HPDE6-E6E7 (cell line): ENCODE measurements at regions not wholly inside any gene's neighbourhood (a gene's known extent, or its start where the extent isn't known, plus 50 kb on each side); places are given as distances from the start of the nearest gene placed in this dataset.

Source experiments
- DNase-seq: peaks from one replicate; pipeline ENCODE4 v3.0.0; 2011; ENCODE audit warnings: missing footprints; ENCODE audit errors: extremely low spot score

- DNase-seq, result no peak
Measured at GRCh38 chr1:168782559-168783116, 53.6 kb upstream of the DPT start.

GRCh38 chr1:168783458-168784210, 54.6 kb upstream of the DPT start:
- no peak for DNase-seq

GRCh38 chr1:168786476-168787330, 57.7 kb upstream of the DPT start:
- DNase-seq, result no peak

- DNase-seq, result no peak
Measured at GRCh38 chr1:168788258-168788657, 59.3 kb upstream of the DPT start.

- no peak for DNase-seq
Measured at GRCh38 chr1:168789501-168789900, 60.5 kb upstream of the DPT start.

- DNase-seq, result no peak
Measured at GRCh38 chr1:168792142-168792541, 63.1 kb upstream of the DPT start.

- DNase-seq, result no peak
Measured at GRCh38 chr1:168792592-168793125, 63.7 kb upstream of the DPT start.

- no peak for DNase-seq
Measured at GRCh38 chr1:168794057-168794456, 65.1 kb upstream of the DPT start.

- DNase-seq, result no peak
Measured at GRCh38 chr1:168795681-168796080, 66.7 kb upstream of the DPT start.

GRCh38 chr1:168799927-168800605, 71.1 kb upstream of the DPT start:
- no peak for DNase-seq

- no peak for DNase-seq
Measured at GRCh38 chr1:168801032-168801745, 72.2 kb upstream of the DPT start.

- no peak for DNase-seq
Measured at GRCh38 chr1:168803806-168804510, 75.0 kb upstream of the DPT start.

GRCh38 chr1:168806952-168807351, 77.9 kb upstream of the DPT start:
- DNase-seq, result no peak

GRCh38 chr1:168811176-168811575, 82.2 kb upstream of the DPT start:
- peak; percentile 4 for DNase-seq

GRCh38 chr1:168819668-168820067, 90.7 kb upstream of the DPT start:
- DNase-seq, result no peak

GRCh38 chr1:168821434-168821833, 92.4 kb upstream of the DPT start:
- DNase-seq, result no peak

GRCh38 chr1:168822911-168823310, 93.9 kb upstream of the DPT start:
- DNase-seq, result no peak

- DNase-seq, result no peak
Measured at GRCh38 chr1:168823988-168824387, 95.0 kb upstream of the DPT start.

GRCh38 chr1:168824418-168825065, 95.5 kb upstream of the DPT start:
- DNase-seq, result no peak

- DNase-seq, result no peak
Measured at GRCh38 chr1:168825129-168825528, 96.1 kb upstream of the DPT start.
